NCI-H2196 treated with DMSO at 0.1 percent for 48 hours (cell line): ENCODE measurements at regions not wholly inside any gene's neighbourhood (a gene's known extent, or its start where the extent isn't known, plus 50 kb on each side); places are given as distances from the start of the nearest gene placed in this dataset.
A peak's percentile ranks its signal among the peaks of the same experiment; 100 is the strongest.
"Not testable (repeated sequence)": the region's sequence is repeated elsewhere in the genome, so short reads cannot be mapped to it uniquely, and the experiment has no call there.

ENCODE experiments used
- DNase-seq: peaks from one replicate; lab custom pipeline; 2025; ENCODE audit not compliant: unreplicated experiment; lab: John Stamatoyannopoulos, UW

- no peak for DNase-seq
These were observed 615.7 kb upstream of the CITED2 start for GRCh38 chr6:139990026-139990686.

GRCh38 chr6:139988685-139989084, 614.2 kb upstream of the CITED2 start:
- DNase-seq = no peak

- no peak for DNase-seq
These were observed 612.6 kb upstream of the CITED2 start for GRCh38 chr6:139987091-139987490.

GRCh38 chr6:139985236-139985815, 610.9 kb upstream of the CITED2 start:
- no peak for DNase-seq

- no peak for DNase-seq
These were observed 609.9 kb upstream of the CITED2 start for GRCh38 chr6:139984317-139984716.

- DNase-seq = no peak
These were observed 609.3 kb upstream of the CITED2 start for GRCh38 chr6:139983555-139984276.

- DNase-seq = no peak
These were observed 608.3 kb upstream of the CITED2 start for GRCh38 chr6:139982652-139983295.

GRCh38 chr6:139982195-139982594, 607.7 kb upstream of the CITED2 start:
- DNase-seq = no peak

- DNase-seq = peak; percentile 16
These were observed 607.3 kb upstream of the CITED2 start for GRCh38 chr6:139981768-139982181.

- no peak for DNase-seq
These were observed 606.7 kb upstream of the CITED2 start for GRCh38 chr6:139981066-139981624.

GRCh38 chr6:139980631-139981030, 606.2 kb upstream of the CITED2 start:
- DNase-seq = not testable (repeated sequence)

- DNase-seq = no peak
These were observed 604.7 kb upstream of the CITED2 start for GRCh38 chr6:139979021-139979725.

GRCh38 chr6:139977887-139978332, 603.5 kb upstream of the CITED2 start:
- DNase-seq = no peak

- no peak for DNase-seq
These were observed 599.4 kb upstream of the CITED2 start for GRCh38 chr6:139973669-139974344.

- no peak for DNase-seq
These were observed 597.7 kb upstream of the CITED2 start for GRCh38 chr6:139972116-139972515.

GRCh38 chr6:139970591-139970991, 596.1 kb upstream of the CITED2 start:
- no peak for DNase-seq

GRCh38 chr6:139967497-139967896, 593.0 kb upstream of the CITED2 start:
- DNase-seq = no peak

GRCh38 chr6:139965393-139965792, 590.9 kb upstream of the CITED2 start:
- no peak for DNase-seq

- DNase-seq = no peak
These were observed 590.3 kb upstream of the CITED2 start for GRCh38 chr6:139964737-139965136.

GRCh38 chr6:139962654-139963347, 588.4 kb upstream of the CITED2 start:
- DNase-seq = no peak
